NCI-H510A treated with DMSO at 0.1 percent for 48 hours (cell line): ENCODE measurements at regions not wholly inside any gene's neighbourhood (a gene's known extent, or its start where the extent isn't known, plus 50 kb on each side); places are given as distances from the start of the nearest gene placed in this dataset.
"Not testable (repeated sequence)": the region's sequence is repeated elsewhere in the genome, so short reads cannot be mapped to it uniquely, and the experiment has no call there.

Experiments used
- DNase-seq: peaks from one replicate; lab custom pipeline; 2025; lab: John Stamatoyannopoulos, UW

DNA sequence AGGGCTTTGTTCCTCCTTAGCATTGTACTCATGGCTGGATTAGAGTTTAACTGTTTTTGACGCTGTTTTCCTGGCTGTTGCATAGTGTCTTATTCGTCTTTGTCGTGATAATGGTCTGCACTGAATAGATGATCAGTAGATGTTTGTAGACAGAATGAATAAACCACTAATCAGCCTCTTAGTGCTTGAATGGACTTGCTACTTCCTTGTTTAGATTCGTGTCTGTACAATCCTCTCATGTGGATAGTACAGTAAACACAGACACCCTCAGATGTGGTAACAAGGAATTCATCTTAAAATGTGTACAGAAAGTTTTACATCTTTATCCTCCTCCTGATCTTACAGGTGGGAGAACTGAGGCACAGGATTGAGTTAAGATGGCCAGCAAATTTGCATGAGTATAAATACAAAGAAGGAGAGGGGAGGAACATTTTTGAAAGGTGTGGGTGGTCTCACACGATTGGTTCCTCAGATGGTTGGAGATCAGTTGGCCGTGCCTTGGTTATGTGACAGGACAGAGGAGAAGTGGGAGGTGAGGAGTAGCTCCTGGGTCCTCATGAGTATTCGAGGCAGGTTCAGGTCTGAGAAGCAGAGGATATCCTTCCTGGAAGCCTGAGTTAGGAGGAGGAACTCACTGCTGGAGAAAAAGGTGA, 196.0 kb downstream of the KLRB1 start:
- DNase-seq = peak; percentile 40

DNA sequence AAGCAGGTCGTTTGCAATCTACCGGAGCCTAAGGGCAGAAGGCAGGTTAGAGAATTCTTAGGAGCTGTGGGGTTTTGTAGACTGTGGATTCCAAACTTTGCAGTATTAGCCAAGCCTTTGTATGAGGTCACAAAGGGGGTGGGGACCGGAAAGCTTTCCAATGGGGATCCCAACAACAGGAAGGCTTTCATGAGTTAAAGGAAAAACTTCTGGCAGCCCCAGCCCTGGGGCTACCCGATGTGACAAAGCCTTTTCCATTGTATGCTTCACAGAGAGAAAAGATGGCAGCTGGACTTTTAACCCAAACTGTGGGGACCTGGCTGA, 199.2 kb upstream of the PZP start:
- not testable (repeated sequence) for DNase-seq

DNA sequence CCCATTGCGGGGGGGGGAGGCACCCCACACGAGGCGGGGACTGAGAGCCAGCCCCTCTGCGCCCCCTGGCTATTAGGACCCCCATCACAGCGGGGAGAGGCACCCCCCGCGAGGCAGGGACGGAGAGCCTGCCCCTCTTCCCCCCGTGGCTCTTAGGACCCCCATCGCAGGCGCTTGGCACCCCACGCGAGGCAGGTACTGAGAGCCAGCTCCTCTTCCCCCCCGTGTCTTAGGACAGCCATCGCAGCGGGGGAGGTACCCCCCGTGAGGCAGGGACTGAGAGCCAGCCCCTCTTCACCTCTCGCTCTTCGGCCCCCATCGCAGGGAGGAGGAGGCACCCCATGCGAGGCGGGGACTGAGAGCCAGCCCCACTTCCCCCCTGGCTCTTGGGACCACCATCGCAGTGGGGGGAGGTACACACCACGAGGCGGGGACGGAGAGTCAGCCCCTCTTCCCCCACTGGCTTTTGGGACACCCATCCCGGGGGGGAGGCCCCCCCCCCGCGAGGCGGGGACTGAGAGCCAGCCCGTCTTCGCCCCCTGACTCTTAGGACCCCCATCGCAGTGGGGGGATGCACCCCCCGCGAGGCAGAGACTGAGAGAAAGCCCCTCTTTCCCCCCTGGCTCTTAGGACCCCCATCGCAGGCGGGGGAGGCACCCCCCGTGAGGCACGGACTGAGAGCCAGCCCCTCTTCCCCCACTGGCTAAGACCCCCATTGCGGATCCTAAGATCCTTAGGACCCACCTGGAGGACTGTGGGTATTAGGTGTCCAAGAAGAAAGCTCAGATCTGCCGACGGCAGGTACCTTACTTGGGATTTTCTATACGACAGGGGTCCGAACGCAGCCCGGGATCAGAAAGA, 198.6 kb upstream of the PZP start:
- DNase-seq = no peak

DNA sequence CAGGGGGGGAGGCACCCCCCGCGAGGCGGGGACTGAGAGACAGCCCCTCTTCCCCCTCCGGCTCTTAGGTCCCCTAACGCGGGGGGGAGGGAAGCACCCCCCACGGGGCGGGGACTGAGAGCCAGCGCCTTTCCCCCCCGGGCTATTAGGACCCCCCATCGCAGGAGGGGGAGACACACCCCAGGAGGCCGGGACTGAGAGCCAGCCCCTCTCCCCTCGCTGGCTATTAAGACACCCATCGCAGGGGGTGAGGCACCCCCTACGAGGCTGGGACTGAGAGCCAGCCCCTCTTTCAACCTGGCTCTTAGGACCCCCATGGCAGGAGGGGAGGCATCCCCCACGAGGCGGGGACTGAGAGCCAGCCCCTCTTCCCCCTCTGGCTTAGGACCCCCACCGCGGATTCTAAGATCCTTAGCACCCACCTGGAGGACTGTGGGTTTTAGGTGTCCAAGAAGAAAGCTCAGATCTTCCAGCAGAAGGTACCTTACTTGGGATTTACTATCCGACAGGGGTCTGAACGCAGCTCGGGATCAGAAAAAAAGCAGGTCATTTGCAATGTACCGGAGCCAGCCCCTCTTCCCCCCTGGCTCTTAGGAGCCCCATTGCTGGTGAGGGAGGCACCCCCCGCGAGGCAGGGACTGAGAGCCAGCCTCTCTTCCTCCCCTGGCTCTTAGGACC, 197.8 kb upstream of the PZP start:
- no peak for DNase-seq

DNA sequence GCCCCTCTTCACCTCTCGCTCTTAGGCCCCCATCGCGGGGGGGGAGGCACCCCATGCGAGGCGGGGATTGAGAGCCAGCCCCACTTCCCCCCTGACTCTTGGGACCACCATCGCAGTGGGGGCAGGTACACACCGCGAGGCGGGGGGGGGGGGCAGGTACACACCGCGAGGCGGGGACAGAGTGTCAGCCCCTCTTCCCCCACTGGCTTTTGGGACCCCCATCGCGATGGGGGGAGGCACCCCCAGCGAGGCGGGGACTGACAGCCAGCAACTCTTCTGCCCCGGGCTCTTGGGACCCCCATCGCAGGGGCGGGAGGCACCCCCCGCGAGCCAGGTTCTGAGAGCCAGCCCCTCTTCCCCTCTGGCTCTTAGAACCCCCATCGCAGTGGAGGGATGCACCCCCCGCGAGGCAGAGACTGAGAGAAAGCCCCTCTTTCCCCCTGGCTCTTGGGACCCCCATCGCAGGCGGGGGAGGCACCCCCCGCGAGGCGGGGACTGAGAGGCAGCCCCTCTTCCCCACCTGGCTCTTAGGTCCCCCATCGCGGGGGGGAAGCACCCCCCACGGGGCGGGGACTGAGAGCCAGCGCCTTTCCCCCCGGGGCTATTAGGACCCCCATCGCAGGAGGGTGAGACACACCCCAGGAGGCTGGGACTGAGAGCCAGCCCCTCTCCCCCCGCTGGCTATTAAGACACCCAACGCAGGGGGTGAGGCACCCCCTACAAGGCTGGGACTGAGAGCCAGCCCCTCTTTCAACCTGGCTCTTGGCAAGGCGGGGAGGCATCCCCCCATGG, 196.5 kb upstream of the PZP start:
- DNase-seq = no peak

DNA sequence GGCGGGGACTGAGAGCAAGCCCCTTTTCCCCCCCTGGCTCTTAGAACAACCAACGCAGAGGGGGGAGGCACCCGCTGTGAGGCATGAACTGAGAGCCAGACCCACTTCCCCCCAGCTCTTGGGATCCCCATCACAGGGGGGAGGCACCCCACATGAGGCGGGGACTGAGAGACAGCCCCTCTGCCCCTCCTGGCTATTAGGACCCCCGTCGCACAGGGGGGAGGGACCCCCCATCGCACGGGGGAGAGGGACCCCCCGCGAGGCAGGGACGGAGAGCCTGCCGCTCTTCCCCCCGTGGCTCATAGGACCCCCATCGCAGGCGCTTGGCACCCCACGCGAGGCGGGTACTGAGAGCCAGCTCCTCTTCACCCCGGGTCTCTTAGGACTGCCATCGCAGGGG, 195.8 kb upstream of the PZP start:
- DNase-seq = no peak

DNA sequence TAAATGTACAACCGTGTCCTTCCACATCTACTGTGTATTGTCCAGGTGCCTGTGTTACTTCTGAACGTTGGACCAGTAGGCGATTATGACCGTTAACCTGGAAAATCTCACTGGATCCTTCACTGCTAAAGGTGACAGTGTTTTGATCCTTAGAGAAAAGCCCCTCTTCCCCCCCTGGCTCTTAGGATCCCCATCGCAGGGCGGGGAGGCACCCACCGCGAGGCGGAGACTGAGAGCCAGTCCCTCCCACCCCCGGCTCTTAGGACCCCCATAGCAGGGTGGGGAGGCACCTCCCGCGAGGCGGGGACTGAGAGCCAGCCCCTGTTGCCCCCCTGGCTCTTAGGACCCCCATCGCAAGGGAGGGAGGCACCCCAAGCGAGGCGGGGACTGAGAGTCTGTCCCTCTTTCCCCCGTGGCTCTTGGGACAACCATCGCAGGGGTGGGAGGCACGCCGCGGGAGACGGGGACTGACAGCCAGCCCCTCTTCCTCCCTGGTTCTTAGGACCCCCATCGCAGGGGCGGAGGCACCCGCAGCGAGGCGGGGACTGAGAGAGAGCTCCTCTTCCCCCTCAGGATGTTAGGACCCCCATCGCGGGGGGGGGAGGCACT, 194.3 kb upstream of the PZP start:
- not testable (repeated sequence) for DNase-seq

DNA sequence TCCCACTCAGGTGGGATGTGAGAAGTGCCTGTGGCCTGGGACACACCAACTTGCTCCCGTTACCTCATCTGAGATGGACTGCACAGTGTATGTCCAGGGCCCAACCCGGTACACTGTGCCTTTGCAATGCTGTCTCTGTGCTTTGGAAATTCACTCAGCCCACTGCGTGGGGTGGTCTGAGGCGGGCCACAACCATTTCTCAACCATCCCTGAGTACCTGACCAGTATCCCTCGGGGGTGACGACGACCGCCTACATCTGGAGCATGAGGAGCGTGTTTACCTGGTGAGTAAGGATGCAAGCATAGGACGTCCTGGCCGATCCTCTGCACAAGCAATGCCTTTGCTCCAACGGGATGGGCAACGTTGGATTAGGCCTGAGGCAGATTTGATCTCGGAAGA, 188.2 kb upstream of the PZP start:
- DNase-seq = not testable (repeated sequence)

DNA sequence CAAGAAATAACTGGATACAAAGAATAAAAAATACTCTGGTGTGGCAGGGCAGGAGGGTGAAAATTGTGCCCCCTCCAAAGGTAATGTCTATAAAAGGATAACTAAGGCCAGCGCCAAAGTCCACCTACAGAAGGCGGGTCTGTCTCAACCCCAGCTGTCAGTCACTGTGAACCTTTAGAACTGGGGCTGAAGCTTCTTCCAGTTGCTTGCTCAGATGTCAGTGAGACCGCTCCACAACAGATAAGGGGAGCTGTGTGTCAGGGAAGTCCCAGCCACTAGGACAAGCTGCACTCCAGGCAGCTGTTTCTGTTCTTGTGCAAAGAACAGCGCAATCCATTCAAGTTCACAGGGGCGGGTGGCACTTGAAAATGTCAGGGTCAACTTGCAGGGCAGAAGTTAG, 187.0 kb upstream of the PZP start:
- not testable (repeated sequence) for DNase-seq

DNA sequence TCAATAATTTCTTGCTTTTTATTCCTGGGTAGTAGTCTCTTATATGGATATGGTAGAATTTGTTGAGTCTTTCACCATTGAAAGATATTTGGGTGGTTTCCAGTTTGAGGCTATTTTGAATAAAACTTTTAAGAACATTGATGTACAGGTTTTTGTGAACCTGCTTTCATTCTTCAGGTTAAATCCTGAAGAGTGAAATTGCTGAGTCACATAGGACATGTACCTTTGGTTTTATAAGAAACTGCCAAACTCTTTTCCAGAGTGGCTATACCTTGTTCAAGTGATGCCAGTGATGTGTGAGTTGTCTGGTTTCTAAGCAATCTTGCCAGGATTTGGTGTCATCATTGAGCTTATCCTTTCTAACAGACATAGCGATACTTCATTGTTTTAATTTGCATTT, 184.6 kb upstream of the PZP start:
- no peak for DNase-seq

DNA sequence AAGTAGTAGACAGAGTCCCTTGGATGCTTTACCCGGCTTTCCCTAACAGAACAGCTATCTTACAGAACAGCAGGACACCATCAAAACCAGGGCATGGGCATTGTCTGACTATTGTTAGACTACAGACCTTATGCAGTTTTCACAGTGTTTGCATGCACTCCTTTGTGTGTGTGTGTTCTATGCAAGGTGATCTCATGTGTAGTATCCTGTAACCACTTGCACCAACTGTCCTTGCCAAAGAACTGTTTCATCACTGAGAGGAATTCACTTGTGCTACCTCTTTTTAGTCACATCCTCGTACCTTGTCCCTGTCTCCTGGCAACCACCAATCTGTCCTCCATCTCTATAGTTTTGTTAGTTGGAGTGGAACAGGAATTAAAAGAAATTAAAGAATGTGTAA, 183.6 kb upstream of the PZP start:
- no peak for DNase-seq

DNA sequence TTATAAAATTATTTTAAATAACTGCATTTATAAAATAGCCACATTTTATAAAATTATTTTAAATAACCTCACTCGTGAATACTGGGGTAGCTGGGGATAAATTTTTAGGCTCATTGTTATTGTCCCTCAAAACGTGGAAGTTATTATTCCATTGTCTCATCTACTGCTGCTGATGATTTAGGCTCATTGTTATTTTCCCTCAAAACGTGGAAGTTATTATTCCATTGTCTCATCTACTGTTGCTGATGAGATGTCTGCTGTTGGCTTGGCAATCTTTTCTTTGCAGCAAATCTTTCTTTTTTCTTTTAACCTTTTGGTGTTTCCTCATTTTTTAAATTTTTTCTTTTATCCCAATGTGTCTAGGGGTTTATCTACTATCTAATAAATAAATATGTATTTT, 182.6 kb upstream of the PZP start:
- no peak for DNase-seq

DNA sequence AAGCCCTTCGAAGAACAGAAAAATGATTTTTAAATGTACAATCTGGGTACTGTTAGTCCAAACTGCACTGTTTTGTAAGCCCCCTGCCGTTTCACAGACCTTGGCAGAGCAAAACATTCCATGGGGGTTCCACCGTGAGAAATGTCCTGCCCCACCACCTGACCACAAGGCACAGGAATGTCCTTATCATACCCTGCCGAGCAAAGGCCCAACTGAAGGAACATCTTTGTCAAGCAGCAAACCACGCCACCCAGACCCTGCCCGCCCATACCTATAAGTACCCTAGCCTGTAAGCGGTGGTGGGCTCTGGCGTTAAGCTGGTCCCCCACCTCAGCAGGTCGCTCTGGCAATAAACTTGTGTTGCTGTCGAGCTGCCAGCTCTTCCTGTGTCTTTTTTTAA, 181.6 kb upstream of the PZP start:
- DNase-seq = no peak

DNA sequence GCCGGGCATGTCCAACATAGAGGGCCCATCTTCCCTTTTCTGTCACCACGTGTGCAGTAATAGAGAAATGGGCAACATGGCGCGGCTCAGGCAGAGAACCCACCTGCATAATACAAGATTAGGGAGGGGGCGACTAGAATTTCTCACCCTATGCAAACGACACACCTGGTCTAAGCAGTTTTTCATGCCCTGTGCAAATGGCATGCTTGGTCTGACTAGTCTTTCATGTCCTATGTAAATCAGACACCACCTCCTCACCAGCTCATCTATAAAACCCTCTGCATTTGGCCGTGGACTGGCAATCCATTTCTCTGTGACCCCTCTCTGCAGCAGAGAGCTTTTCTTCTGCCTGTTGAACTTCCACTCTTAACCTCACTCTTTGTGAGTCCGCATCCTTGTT, 180.2 kb upstream of the PZP start:
- no peak for DNase-seq

DNA sequence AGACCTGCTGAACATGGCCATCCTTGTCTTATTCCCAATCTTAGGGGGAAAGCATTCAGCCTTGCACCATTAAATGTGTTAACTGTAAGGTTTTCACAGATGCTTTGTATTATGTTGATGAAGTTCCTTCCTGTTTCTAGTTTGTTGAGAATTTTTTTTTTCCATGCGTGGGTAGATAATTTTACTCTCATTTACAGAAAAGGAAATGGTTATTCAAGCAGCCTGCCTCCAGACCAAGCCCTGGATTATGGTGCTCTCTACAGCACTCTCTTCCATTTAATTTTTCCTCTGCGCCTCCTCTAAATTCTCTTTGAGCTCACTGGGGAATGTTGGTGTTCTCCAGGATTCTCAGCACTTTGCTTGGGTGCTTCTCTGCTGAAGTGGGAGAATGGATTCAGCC, 179.3 kb upstream of the PZP start:
- DNase-seq = no peak

DNA sequence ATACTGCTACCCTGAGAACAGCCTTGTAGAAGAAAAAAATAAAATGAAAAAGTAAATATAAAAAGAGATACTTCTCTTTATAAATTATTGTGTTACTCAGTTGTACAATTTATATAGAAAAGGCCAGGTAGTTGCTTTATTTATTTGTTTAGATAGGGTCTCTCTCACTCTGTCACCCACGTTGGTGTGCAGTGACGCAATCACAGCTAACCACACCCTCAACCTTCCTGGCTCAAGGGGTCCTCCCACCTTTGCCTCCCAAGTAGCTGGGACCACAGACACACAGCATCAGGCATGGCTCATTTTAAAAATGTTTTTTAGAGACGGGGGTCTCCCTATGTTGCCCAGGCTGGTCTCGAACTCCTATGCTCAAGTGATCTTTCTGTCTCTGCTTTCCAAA, 175.4 kb upstream of the PZP start:
- DNase-seq = no peak

DNA sequence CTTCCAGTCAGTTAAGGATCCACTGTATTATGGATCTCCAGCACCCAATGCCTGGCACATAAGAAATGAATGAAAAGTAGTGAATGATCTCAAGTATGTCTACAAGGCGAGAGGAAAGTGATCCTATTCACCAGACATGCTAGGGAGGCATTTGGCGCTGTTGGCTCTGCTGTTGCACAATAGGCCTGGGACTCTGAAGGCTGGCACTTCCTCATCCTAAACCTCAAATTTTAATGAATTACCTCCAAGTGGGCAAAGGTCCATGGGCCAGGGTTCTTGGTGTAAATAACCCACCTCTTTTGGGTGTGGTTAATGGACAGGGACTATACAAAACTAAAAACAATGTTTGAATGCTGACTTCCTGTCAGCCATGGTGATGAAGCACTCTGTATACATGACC, 173.4 kb upstream of the PZP start:
- no peak for DNase-seq

DNA sequence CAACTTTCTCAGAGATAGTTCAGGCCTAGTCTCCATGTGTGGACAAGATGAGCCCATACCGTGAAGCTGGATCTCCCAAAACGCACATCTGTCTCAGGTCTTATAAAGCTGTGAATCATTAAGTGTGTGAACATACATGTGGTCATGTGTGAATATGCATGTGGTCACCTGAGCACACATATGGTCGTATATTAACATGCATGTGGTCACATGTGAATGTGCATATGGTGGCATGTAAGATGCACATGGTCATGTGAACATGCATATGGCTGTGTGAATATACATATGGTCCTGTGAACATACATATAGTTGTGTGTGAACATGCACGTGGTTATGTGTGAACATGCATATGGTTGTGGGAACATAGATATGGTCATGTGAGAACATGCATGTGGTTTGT, 172.5 kb upstream of the PZP start:
- no peak for DNase-seq

DNA sequence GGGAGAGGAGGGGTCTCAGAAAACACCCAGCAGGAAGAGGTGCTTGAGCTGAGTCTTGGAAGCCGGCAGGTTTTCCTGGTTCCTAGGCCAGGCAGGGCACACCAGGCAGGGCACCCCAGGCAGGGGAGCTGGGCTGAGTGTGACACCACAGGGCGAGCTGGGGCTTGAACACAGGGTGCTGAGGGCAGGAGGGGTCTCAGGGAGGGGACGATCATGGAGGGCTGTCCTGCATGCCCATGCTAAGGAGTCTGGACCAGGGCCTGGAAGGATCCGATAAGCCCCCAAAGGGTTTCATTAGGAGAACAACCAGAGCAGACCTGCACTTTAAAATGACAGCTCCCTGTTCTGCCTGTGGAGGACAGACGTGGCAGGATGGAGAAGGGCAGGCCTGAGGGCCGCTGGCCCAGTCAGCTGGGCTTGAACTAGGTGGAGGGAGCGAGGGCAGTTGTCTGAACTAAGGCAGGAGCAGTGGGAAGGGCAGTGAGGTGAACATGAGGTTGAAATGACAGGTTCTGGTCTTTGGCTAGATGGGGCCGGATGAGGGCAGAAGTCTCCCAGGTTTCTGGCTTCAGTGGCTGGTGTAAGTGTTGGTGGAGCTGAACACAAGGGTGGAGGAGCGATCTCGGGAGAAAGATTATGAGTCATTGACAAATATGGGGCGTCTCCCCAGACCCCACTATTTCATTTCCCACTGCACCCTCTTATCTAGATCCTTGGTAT, 171.0 kb upstream of the PZP start:
- no peak for DNase-seq

DNA sequence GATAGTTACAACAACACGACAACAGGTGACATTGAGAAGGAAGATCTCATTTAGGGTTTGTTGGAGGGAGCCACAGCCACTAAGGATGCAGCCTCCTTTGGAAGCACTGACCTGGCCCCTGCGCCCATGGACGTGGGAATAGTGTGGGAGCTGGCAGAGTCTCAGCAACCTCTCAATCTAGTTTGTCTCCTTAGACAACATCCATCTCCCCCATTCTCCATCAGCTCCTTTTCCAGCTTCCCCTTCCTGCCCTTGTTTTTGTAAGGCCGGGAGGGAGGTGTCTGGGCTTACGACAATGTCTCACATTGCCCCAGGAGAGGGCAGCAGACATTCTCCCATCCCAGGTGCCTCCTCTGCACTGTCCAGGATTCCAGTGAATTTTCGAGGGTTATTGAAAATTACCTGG, 170.2 kb upstream of the PZP start:
- no peak for DNase-seq

DNA sequence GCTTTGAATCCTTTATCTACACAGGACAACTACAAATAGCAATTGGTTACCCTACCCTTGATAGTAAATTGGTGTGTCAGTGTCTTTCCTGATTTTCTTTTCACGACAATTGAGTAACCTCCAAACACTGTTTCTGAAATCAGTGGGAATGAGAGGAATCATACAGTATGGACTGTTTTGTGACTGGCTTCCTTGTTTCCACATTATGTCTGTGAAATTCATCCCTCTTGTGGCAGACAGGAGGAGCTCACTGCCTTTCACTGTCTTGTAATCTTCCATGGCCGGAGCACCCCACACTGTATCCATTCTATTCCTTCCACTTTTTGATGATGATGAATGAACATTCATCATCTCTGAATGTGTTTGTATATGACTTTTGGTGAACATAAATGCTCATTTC, 164.0 kb upstream of the PZP start:
- DNase-seq = no peak
